ENCODE measurements at regions not wholly inside any gene's neighbourhood (a gene's known extent, or its start where the extent isn't known, plus 50 kb on each side); places are given as distances from the start of the nearest gene placed in this dataset.

DNA sequence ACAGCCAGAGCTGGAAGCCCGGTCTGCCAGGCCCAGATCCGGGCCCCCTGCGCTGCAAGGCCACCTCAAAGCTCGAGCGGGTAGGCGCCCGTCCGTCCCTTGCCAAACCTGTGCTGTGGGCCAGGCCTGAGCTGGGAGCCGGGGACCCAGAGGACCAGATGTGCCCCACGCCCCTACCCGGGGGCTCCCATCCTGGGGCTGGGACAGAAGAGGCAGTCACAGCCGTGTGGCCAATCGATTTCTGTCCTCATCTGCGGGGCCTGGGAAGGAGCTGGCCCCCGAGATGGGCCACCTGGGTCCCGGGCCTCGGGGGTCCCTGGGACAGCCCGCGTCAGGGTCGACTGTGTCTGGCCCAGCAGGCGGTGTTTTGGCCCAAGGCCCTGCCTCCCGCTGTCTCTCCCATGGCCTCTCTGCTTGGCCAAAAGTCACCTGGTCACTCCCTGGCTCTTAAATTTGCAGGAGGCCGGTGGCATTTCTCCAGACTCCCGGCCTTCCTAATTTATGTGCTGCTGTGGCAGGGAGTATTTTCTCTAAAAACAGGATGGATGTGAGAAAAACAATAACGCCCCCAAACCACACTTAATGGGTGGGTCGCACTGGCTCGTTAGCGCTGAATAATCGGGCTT, 63.8 kb downstream of the UNCX start:
- Histone ChIP-seq H2AFZ (ENCODE audit: insufficient read depth, low read depth, low read length, poor library complexity, severe bottlenecking) (no peak overlapping the region), H4K20me1 (ENCODE audit: insufficient read depth, low read length) (no peaks in the 10 kb centered on the region), H3K4me1 (ENCODE audit: control insufficient read depth in 1 of 2, insufficient read depth in 2 of 2, low read length in 2 of 2) (no peaks in the 10 kb centered on the region), H3K4me2 (replicated peaks; ENCODE audit: extremely low read depth, low read length, poor library complexity, severe bottlenecking) (no peak overlapping the region), H3K36me3 (replicated peaks in 1 of 2; ENCODE audit: control insufficient read depth in 1 of 2, insufficient read depth in 2 of 2, low read length in 2 of 2) (no peaks in the 10 kb centered on the region), H3K9me3 (replicated peaks in 1 of 2; ENCODE audit: control insufficient read depth in 1 of 2, insufficient read depth in 1 of 2, low read length in 2 of 2) (no peaks in the 10 kb centered on the region), H3K27ac (ENCODE audit: low read depth in 1 of 2, low read length in 2 of 2) (no peak overlapping the region), H3K27me3 (ENCODE audit: control insufficient read depth in 2 of 2, insufficient read depth in 2 of 2, low read length in 2 of 2) (peaks cover 0 to 3% of the 10 kb centered on the region in 2 donors), H3K4me3 (replicated peaks in 1 of 3; ENCODE audit: low read depth in 2 of 3, low read length in 3 of 3) (no peak overlapping the region), H3K9ac (ENCODE audit: insufficient read depth, low read length, poor library complexity, severe bottlenecking) (no peak overlapping the region), H3K79me2 (ENCODE audit: insufficient read depth, low read length) (no peaks in the 10 kb centered on the region)
- WGBS (ENCODE audit: insufficient coverage): 70% methylated on average over 22 of the region's 29 CpGs
- H3K27ac Mint-ChIP-seq: no peak overlapping the region
- H3K36me3 Mint-ChIP-seq: no peaks in the 10 kb centered on the region
- no peaks in the 10 kb centered on the region for H3K4me1 Mint-ChIP-seq
- peak overlapping the region in 1 of 2 donors; percentile 51 for H3K4me3 Mint-ChIP-seq
- TF ChIP-seq, protein P1, sequence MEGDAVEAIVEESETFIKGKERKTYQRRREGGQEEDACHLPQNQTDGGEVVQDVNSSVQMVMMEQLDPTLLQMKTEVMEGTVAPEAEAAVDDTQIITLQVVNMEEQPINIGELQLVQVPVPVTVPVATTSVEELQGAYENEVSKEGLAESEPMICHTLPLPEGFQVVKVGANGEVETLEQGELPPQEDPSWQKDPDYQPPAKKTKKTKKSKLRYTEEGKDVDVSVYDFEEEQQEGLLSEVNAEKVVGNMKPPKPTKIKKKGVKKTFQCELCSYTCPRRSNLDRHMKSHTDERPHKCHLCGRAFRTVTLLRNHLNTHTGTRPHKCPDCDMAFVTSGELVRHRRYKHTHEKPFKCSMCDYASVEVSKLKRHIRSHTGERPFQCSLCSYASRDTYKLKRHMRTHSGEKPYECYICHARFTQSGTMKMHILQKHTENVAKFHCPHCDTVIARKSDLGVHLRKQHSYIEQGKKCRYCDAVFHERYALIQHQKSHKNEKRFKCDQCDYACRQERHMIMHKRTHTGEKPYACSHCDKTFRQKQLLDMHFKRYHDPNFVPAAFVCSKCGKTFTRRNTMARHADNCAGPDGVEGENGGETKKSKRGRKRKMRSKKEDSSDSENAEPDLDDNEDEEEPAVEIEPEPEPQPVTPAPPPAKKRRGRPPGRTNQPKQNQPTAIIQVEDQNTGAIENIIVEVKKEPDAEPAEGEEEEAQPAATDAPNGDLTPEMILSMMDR (IDR thresholded peaks at IDR 0.05): no peak
- peaks cover 7 to 33% (median 27%) of the 10 kb centered on the region in 3 donors for H3K27me3 Mint-ChIP-seq (ENCODE audit: low read depth in 3 of 3)
- H3K9me3 Mint-ChIP-seq: no peaks in the 10 kb centered on the region
- intact Hi-C loops (cut with micrococcal nuclease): no loop called here
- no peak for DNase-seq

DNA sequence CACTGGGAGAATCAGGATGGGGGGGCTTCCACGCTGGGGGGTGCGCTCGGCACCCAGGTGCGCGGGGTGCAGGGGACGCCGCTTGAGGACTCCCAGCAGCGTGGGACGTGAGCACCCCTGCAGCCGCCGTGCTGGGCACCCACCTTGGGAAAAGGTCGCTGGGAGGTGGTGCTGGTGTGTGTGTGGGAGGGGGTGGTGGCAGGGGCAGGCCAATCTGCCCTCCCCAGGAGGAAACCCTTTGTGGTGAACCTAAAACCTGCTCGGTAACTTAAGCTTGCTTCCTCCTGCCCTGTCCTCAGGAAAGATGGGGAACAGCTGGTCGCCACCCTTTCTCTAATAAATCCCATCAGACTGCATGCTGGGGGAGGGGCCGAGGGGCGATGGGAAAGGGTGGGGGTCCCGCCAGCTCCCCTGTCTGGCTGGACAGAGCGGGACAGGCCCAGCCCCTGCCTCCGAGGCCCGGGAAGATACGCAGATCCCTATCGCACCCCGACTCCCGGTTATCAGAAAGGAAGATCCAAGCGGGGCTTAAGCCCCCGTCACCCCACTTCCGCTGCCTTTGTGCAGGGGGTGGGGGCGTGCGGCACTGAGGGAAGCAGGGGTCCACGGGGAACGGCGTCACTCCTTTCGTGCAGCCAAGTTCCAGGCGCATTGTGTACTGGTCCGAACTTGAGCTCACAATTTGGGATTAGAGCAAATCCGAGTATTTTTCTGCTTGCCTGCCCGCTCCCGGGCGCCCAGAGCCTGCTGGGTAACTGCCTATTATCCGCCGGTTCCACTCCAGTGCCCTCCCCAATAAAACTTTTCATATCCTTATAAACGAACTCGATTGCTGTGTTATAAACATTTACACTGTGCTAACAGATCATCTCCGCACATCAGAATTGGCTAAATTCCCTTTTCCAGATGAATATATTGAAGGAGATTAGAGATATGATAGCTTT, 64.6 kb downstream of the UNCX start:
- no peak for DNase-seq

More for the DNA sequence above, 64.6 kb downstream of the UNCX start:
- TF ChIP-seq, protein P1 (IDR thresholded peaks at IDR 0.05): no peak
- Mint-ChIP-seq H3K4me3 (peak overlapping the region in 1 of 2 donors; percentile 51), H3K36me3 (no peaks in the 10 kb centered on the region), H3K4me1 (no peaks in the 10 kb centered on the region), H3K27me3 (ENCODE audit: low read depth in 3 of 3) (peaks cover 5 to 30% (median 22%) of the 10 kb centered on the region in 3 donors), H3K9me3 (no peaks in the 10 kb centered on the region), H3K27ac (no peak overlapping the region)
- intact Hi-C loops (cut with micrococcal nuclease): no loop called here
- H3K4me3 ChIP-seq (replicated peaks in 1 of 3; ENCODE audit: low read depth in 2 of 3, low read length in 3 of 3): no peak overlapping the region
- H3K79me2 ChIP-seq (ENCODE audit: insufficient read depth, low read length): no peaks in the 10 kb centered on the region
- H3K27me3 ChIP-seq (ENCODE audit: control insufficient read depth in 2 of 2, insufficient read depth in 2 of 2, low read length in 2 of 2): peaks cover 0 to 3% of the 10 kb centered on the region in 2 donors
- H3K9me3 ChIP-seq (replicated peaks in 1 of 2; ENCODE audit: control insufficient read depth in 1 of 2, insufficient read depth in 1 of 2, low read length in 2 of 2): no peaks in the 10 kb centered on the region
- H3K27ac ChIP-seq (ENCODE audit: low read depth in 1 of 2, low read length in 2 of 2): no peak overlapping the region
- H4K20me1 ChIP-seq (ENCODE audit: insufficient read depth, low read length): no peaks in the 10 kb centered on the region
- no peaks in the 10 kb centered on the region for H3K4me1 ChIP-seq (ENCODE audit: control insufficient read depth in 1 of 2, insufficient read depth in 2 of 2, low read length in 2 of 2)
- WGBS (ENCODE audit: insufficient coverage): 57% methylated on average over 27 of the region's 44 CpGs
- no peak overlapping the region for H2AFZ ChIP-seq (ENCODE audit: insufficient read depth, low read depth, low read length, poor library complexity, severe bottlenecking)
- no peaks in the 10 kb centered on the region for H3K36me3 ChIP-seq (replicated peaks in 1 of 2; ENCODE audit: control insufficient read depth in 1 of 2, insufficient read depth in 2 of 2, low read length in 2 of 2)
- H3K4me2 ChIP-seq (replicated peaks; ENCODE audit: extremely low read depth, low read length, poor library complexity, severe bottlenecking): no peak overlapping the region
- H3K9ac ChIP-seq (ENCODE audit: insufficient read depth, low read length, poor library complexity, severe bottlenecking): no peak overlapping the region

All from CD14-positive monocyte (primary cell).